Right lobe of liver (tissue), 6 donors: ENCODE measurements at regions not wholly inside any gene's neighbourhood (a gene's known extent, or its start where the extent isn't known, plus 50 kb on each side); places are given as distances from the start of the nearest gene placed in this dataset.

ENCODE experiments used
- ATAC-seq, 4 donors: fragments of 200-7000 bp; cut with Tn5 transposase; one replicate each; pipeline ENCODE4 v1.9.1; 2020; ENCODE audit warnings: mild to moderate bottlenecking in 4 of 4, moderate library complexity in 4 of 4
- DNase-seq, 3 donors: peaks; one replicate each; pipeline ENCODE4 v3.0.0-alpha.2; 2020
- H3K27ac ChIP-seq, 3 donors: fragments of 200-600 bp; one replicate each; pipeline ENCODE4 v1.8.0; 2022
- H3K27me3 ChIP-seq, 2 donors: fragments of 200-600 bp; one replicate each; pipeline ENCODE4 v1.8.0; 2022
- H3K36me3 ChIP-seq, 4 donors: fragments of 200-600 bp; sonication (generic) in 1 of 4; one replicate each; pipeline versions ENCODE4 v1.5.1 to v1.8.0; 2017 to 2022; ENCODE audit warnings: control low read depth in 1 of 4
- H3K4me1 ChIP-seq, 4 donors: fragments of 200-600 bp; sonication (generic) in 1 of 4; one replicate each; pipeline versions ENCODE4 v1.5.1 to v1.8.0; 2017 to 2022; ENCODE audit warnings: control low read depth in 1 of 4
- H3K4me3 ChIP-seq, 3 donors: fragments of 200-600 bp; one replicate each; pipeline ENCODE4 v1.8.0; 2022
- H3K9me3 ChIP-seq, 4 donors: fragments of 200-600 bp; sonication (generic) in 1 of 4; one replicate each; pipeline versions ENCODE4 v1.5.1 to v1.8.0; 2017 to 2022; ENCODE audit warnings: control low read depth in 1 of 4
- POLR2A ChIP-seq: fragments of 450-650 bp; IDR thresholded peaks from one replicate; pipeline ENCODE4 v1.6.1; 2017; ENCODE audit warnings: antibody characterized with exemption, mild to moderate bottlenecking
- WGBS: methylation state at CpG from one replicate; pipeline ENCODE4 v1.1.6; 2018; ENCODE audit warnings: low coverage, low lambda C conversion rate; ENCODE audit not compliant: insufficient coverage; ENCODE audit errors: missing lambda C conversion rate; 5-methylcytosine and 5-hydroxymethylcytosine counted together
- intact Hi-C, 2 donors: fragments of 100-400 bp; cut with DNase I; formaldehyde crosslinking; loops; one replicate each; pipeline versions ENCODE4 v1.11.2 to v1.14.1; 2022
- TF ChIP-seq, protein P1 (sequence below), 4 donors: fragments of 200-600 bp in 3 of 4; fragments of 450-650 bp in 1 of 4; IDR thresholded peaks; one replicate each; pipeline versions ENCODE4 v1.5.1 to v1.8.0; 2016 to 2022; ENCODE audit warnings: antibody characterized with exemption in 4 of 4, mild to moderate bottlenecking in 2 of 4
- donor health status: DM: no; HTN: yes; CAD: no.
- donor health status: DM: no; HTN: no; CAD: no.
- donor health status: DM: no; HTN: no; CAD: no.
- donor health status: DM: no; HTN: yes; CAD: no.
- donor health status: DM: no; HTN: yes; CAD: no.

GRCh38 chrX:10855845-10856244 lies 235.5 kb upstream of the MID1 start:
- no peak for DNase-seq
- H3K27me3 ChIP-seq: no peaks in the 10 kb centered on the region
- intact Hi-C loops: no loop called here
- H3K36me3 ChIP-seq: no peaks in the 10 kb centered on the region
- H3K4me3 ChIP-seq: no peak overlapping the region
- TF ChIP-seq, protein P1, sequence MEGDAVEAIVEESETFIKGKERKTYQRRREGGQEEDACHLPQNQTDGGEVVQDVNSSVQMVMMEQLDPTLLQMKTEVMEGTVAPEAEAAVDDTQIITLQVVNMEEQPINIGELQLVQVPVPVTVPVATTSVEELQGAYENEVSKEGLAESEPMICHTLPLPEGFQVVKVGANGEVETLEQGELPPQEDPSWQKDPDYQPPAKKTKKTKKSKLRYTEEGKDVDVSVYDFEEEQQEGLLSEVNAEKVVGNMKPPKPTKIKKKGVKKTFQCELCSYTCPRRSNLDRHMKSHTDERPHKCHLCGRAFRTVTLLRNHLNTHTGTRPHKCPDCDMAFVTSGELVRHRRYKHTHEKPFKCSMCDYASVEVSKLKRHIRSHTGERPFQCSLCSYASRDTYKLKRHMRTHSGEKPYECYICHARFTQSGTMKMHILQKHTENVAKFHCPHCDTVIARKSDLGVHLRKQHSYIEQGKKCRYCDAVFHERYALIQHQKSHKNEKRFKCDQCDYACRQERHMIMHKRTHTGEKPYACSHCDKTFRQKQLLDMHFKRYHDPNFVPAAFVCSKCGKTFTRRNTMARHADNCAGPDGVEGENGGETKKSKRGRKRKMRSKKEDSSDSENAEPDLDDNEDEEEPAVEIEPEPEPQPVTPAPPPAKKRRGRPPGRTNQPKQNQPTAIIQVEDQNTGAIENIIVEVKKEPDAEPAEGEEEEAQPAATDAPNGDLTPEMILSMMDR (IDR thresholded peaks at IDR 0.05): no peak
- WGBS: 56% methylated on average over 2 of the region's 2 CpGs
- no peak for ATAC-seq
- H3K27ac ChIP-seq: no peak overlapping the region
- no peaks in the 10 kb centered on the region for H3K9me3 ChIP-seq
- H3K4me1 ChIP-seq: no peaks in the 10 kb centered on the region

DNA sequence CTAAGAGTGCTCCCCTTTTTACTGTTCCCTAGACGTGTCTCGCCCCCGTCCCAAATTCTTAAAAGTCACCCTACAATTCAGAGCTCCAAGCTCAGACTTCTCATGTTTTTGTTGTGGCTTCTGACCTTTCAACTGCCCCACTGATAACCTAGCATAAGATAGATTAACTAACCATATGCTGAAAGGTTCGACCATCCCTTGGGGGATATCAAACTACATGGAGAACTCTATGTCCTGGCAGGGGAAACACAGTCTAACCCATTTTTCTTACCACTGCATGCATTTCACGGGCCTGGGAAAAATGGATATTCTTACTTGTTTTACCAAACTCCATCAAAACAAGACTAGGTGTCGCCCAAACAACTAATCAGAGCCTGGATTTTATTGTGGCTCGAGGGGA lies 236.4 kb upstream of the MID1 start:
- no peak for DNase-seq
- Histone ChIP-seq H3K4me1 (no peaks in the 10 kb centered on the region), H3K36me3 (no peaks in the 10 kb centered on the region), H3K9me3 (no peaks in the 10 kb centered on the region), H3K4me3 (no peak overlapping the region), H3K27ac (no peak overlapping the region), H3K27me3 (no peaks in the 10 kb centered on the region)
- intact Hi-C loops: no loop called here
- TF ChIP-seq, protein P1 (IDR thresholded peaks at IDR 0.05): no peak
- no peak for TF ChIP-seq POLR2A
- ATAC-seq: no peak
- WGBS: 56% methylated on average over 7 of the region's 7 CpGs

DNA sequence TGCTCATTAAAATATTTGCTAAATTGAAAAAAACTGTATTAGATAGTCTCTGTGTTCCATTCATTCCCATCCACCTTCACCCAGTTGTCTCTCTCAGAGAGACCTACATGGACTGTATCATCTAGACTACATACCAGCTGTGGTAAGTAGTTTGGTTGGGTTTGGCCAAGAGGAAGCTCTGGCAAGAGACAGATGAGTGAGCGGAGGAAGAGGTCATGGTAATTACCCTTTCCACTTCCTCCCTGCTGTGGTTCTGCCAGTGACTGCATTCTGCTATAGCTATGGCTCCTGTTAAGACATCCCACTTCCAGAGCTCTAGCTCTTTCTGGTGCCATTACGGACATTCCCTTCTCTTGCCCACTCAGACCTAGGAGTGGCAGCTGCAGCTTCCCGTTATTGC lies 239.0 kb upstream of the MID1 start:
- WGBS: 57% methylated on average over 3 of the region's 3 CpGs
- Histone ChIP-seq H3K4me1 (no peaks in the 10 kb centered on the region), H3K36me3 (no peaks in the 10 kb centered on the region)

DNA sequence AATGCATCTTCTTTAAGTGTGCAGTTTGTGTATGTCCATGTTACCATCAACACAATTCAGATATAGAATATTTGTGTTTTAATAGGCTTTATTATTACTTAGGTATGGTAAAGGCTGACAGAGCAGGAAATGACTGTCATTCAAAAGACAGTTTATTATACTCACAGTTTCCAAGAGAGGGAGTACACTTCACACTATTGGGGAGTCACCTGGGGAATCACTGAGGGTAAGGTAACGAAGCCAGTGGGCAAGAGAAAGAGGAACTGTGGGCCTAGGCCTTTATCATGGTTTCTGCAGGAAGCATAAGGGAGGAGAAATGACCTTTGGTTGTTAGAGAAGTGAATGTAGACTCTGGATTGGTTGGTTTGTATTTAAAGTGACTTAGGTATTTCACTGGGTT lies 235.1 kb upstream of the HCCS start:
- intact Hi-C loops: no loop called here
- H3K4me3 ChIP-seq: no peak overlapping the region
- H3K27me3 ChIP-seq: no peaks in the 10 kb centered on the region
- ATAC-seq: no peak
- H3K27ac ChIP-seq: no peak overlapping the region
- 35% methylated on average over 1 of the region's 1 CpG for WGBS
- TF ChIP-seq, protein P1 (IDR thresholded peaks at IDR 0.05): no peak
- no peak for TF ChIP-seq POLR2A
- no peaks in the 10 kb centered on the region for H3K9me3 ChIP-seq
- DNase-seq: no peak
- no peaks in the 10 kb centered on the region for H3K36me3 ChIP-seq
- H3K4me1 ChIP-seq: no peaks in the 10 kb centered on the region

More for the DNA sequence above, 239.0 kb upstream of the MID1 start:
- Histone ChIP-seq H3K4me3 (no peak overlapping the region), H3K9me3 (no peaks in the 10 kb centered on the region), H3K27me3 (no peaks in the 10 kb centered on the region), H3K27ac (no peak overlapping the region)
- DNase-seq: no peak
- TF ChIP-seq POLR2A: no peak
- TF ChIP-seq, protein P1 (IDR thresholded peaks at IDR 0.05): no peak
- intact Hi-C loops: no loop called here
- no peak for ATAC-seq

DNA sequence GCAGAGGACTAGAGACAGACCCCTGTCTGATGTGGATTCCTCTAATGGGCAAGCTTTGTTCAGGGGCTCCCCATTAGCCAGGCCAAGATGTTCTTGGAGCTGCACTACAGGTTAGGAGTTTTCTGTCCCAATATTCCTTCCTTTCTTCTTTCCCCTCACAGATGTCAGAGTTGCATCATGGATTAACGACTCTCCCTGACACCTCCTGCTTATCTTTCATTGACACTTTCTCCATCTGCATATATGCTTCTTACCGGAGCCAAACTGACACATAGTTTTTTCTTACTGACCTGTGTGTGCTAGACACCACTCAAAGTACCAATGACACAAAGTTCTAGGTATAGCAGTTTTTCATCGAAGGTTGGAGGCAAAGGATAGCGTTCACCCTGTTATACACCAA lies 228.6 kb upstream of the HCCS start:
- TF ChIP-seq, protein P1 (IDR thresholded peaks at IDR 0.05): no peak
- no peak for TF ChIP-seq POLR2A
- Histone ChIP-seq H3K4me3 (no peak overlapping the region), H3K27me3 (no peaks in the 10 kb centered on the region), H3K36me3 (no peaks in the 10 kb centered on the region), H3K9me3 (no peaks in the 10 kb centered on the region), H3K4me1 (no peaks in the 10 kb centered on the region), H3K27ac (no peak overlapping the region)
- DNase-seq (no peak), ATAC-seq (no peak)
- WGBS: 54% methylated on average over 4 of the region's 4 CpGs
- intact Hi-C loops: no loop called here
